Parathyroid adenoma (tissue), 2 donors: ENCODE measurements at regions not wholly inside any gene's neighbourhood (a gene's known extent, or its start where the extent isn't known, plus 50 kb on each side); places are given as distances from the start of the nearest gene placed in this dataset.

Experiments
- H2AFZ ChIP-seq: fragments of 300-600 bp; sonication (generic); one replicate; pipeline ENCODE4 v1.7.0; 2017; ENCODE audit warnings: antibody characterized with exemption, mild to moderate bottlenecking
- H3K27ac ChIP-seq: fragments of 300-600 bp; sonication (generic); one replicate; pipeline ENCODE4 v1.7.0; 2017
- H3K27me3 ChIP-seq: fragments of 300-600 bp; sonication (generic); one replicate; pipeline ENCODE4 v1.7.0; 2017; ENCODE audit warnings: low read length; ENCODE audit not compliant: control insufficient read depth, insufficient read depth
- H3K36me3 ChIP-seq: fragments of 300-600 bp; sonication (generic); one replicate; pipeline ENCODE4 v1.7.0; 2017; ENCODE audit warnings: low read length; ENCODE audit not compliant: control insufficient read depth, insufficient read depth
- H3K4me1 ChIP-seq: fragments of 300-600 bp; sonication (generic); one replicate; pipeline ENCODE4 v1.7.0; 2017; ENCODE audit warnings: control low read depth
- H3K4me2 ChIP-seq: fragments of 300-600 bp; sonication (generic); one replicate; pipeline ENCODE4 v1.7.0; 2017; ENCODE audit warnings: low read length
- H3K4me3 ChIP-seq: fragments of 300-600 bp; sonication (generic); one replicate; pipeline ENCODE4 v1.7.0; 2017; ENCODE audit warnings: low read depth, low read length
- H3K79me2 ChIP-seq: fragments of 300-600 bp; sonication (generic); one replicate; pipeline ENCODE4 v1.7.0; 2017; ENCODE audit warnings: control low read depth
- H3K9ac ChIP-seq: fragments of 300-600 bp; sonication (generic); one replicate; pipeline ENCODE4 v1.7.0; 2017; ENCODE audit warnings: mild to moderate bottlenecking
- H3K9me3 ChIP-seq: fragments of 300-600 bp; sonication (generic); one replicate; pipeline ENCODE4 v1.7.0; 2017; ENCODE audit warnings: low read length; ENCODE audit not compliant: control insufficient read depth
- CTCF ChIP-seq: fragments of 300-600 bp; sonication (generic); IDR thresholded peaks from one replicate; pipeline ENCODE4 v1.7.0; 2017; ENCODE audit warnings: antibody characterized with exemption, mild to moderate bottlenecking
- donor health status: primary hyperparathyroidism.

DNA sequence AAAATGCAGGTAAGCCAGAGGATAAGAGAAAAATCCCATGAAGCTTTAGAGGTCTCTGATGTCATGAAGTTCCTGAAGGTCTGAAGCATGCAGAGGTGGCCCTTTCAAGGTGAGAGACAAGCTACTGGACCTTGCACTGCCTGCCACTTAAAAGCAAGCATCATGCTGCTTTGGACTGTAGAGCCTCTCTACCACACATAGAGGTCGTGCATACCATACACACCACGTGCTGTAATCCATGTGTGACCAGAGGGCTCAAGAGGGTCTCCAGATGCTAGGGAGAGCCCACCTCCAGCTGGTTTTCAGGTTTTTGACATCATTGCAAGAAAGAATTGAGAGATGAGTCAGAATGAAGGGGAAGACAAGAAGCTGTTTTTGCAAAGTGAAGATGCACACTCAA lies 436.4 kb downstream of the TCERG1L start:
- Histone ChIP-seq H3K27me3 (peaks cover 3% of the 10 kb centered on the region), H2AFZ (no peak overlapping the region), H3K4me1 (peaks cover 7% of the 10 kb centered on the region), H3K4me3 (no peak overlapping the region), H3K4me2 (no peak overlapping the region), H3K79me2 (no peaks in the 10 kb centered on the region), H3K9ac (no peak overlapping the region), H3K36me3 (no peaks in the 10 kb centered on the region), H3K9me3 (no peaks in the 10 kb centered on the region), H3K27ac (no peak overlapping the region)
- TF ChIP-seq CTCF = no peak

- no peak overlapping the region for H3K4me2 ChIP-seq
- no peak overlapping the region for H3K27ac ChIP-seq
- H2AFZ ChIP-seq = no peak overlapping the region
- no peaks in the 10 kb centered on the region for H3K9me3 ChIP-seq
- peaks cover 7% of the 10 kb centered on the region for H3K4me1 ChIP-seq
- no peaks in the 10 kb centered on the region for H3K27me3 ChIP-seq
- no peak for TF ChIP-seq CTCF
- no peak overlapping the region for H3K4me3 ChIP-seq
- H3K36me3 ChIP-seq = no peaks in the 10 kb centered on the region
- no peaks in the 10 kb centered on the region for H3K79me2 ChIP-seq
- H3K9ac ChIP-seq = no peak overlapping the region
Measured at GRCh38 chr10:130875897-130876472, 435.5 kb downstream of the TCERG1L start.

GRCh38 chr10:130877126-130877525 lies 434.4 kb downstream of the TCERG1L start:
- H3K27me3 ChIP-seq = no peaks in the 10 kb centered on the region
- H3K4me1 ChIP-seq = peaks cover 7% of the 10 kb centered on the region
- TF ChIP-seq CTCF = no peak
- H3K4me3 ChIP-seq = no peak overlapping the region
- H3K4me2 ChIP-seq = no peak overlapping the region
- H3K79me2 ChIP-seq = no peaks in the 10 kb centered on the region
- H3K9me3 ChIP-seq = no peaks in the 10 kb centered on the region
- peak overlapping the region; percentile 20 for H3K27ac ChIP-seq
- no peak overlapping the region for H3K9ac ChIP-seq
- H2AFZ ChIP-seq = peak overlapping the region; percentile 39
- no peaks in the 10 kb centered on the region for H3K36me3 ChIP-seq

DNA sequence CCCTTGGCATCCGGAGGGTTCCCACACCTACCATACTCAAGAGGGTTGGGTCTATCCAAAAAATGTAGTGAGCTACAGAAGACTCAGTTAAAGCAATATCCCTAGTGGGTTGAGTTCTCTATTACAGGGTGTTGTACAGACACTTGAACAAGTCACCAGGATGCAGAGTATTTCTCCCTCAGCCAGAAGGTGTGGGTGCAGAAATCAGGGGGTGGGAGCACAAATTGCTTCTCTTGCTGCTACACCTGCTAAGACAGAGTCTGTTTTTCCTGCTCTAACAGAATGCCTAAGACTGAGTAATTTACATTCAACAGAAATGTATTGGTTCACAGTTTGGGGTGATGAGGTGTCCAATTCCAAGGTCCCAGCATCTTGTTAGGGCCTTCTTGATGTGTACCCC lies 433.4 kb downstream of the TCERG1L start:
- Histone ChIP-seq H3K27ac (no peak overlapping the region), H3K9me3 (no peaks in the 10 kb centered on the region), H3K36me3 (no peaks in the 10 kb centered on the region), H3K4me3 (no peak overlapping the region), H3K9ac (no peak overlapping the region), H3K4me1 (peaks cover 7% of the 10 kb centered on the region), H3K4me2 (no peak overlapping the region), H3K79me2 (no peaks in the 10 kb centered on the region), H2AFZ (no peak overlapping the region), H3K27me3 (no peaks in the 10 kb centered on the region)
- no peak for TF ChIP-seq CTCF

DNA sequence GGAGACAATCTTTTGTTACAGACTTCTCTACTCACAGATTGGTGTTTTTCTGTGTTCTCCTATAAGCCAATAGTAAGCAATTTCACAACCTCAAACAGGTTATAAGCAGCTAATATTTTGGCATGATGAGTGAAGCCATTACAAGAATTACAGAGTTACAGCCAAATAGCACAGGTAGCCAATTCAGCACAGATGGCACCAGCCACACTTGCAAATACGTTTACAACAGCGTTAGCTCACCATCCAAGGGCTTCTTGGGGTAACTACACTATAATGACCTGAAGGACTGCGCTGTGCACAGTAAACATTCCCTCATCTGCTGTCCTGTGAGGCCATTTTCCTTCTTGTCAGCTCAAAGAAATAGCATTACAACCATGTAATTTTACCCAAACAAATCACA lies 428.6 kb downstream of the TCERG1L start:
- no peaks in the 10 kb centered on the region for H3K36me3 ChIP-seq
- H3K9ac ChIP-seq = no peak overlapping the region
- H3K4me3 ChIP-seq = no peak overlapping the region
- H3K79me2 ChIP-seq = no peaks in the 10 kb centered on the region
- H2AFZ ChIP-seq = no peak overlapping the region
- H3K9me3 ChIP-seq = no peaks in the 10 kb centered on the region
- H3K27ac ChIP-seq = no peak overlapping the region
- no peak for TF ChIP-seq CTCF
- no peaks in the 10 kb centered on the region for H3K27me3 ChIP-seq
- peaks cover 8% of the 10 kb centered on the region for H3K4me1 ChIP-seq
- no peak overlapping the region for H3K4me2 ChIP-seq
